Tibial nerve (tissue), 4 donors: ENCODE measurements at regions not wholly inside any gene's neighbourhood (a gene's known extent, or its start where the extent isn't known, plus 50 kb on each side); places are given as distances from the start of the nearest gene placed in this dataset.

Experiments used
- DNase-seq, 2 donors: peaks; one replicate each; pipeline ENCODE4 v3.0.0-alpha.2; 2019; ENCODE audit warnings: low spot score in 2 of 2
- H3K27ac ChIP-seq, 4 donors: fragments of 200-600 bp; sonication (generic) in 3 of 4; one replicate each; pipeline ENCODE4 v1.5.1; 2017 to 2019; ENCODE audit warnings: mild to moderate bottlenecking in 1 of 4
- H3K27me3 ChIP-seq, 2 donors: fragments of 200-600 bp; sonication (generic) in 1 of 2; one replicate each; pipeline versions ENCODE4 v1.5.1 to v1.6.0; 2017 to 2019
- H3K36me3 ChIP-seq, 3 donors: fragments of 200-600 bp; sonication (generic); one replicate each; pipeline ENCODE4 v1.5.1; 2018 to 2019
- H3K4me1 ChIP-seq, 4 donors: fragments of 200-600 bp; sonication (generic) in 3 of 4; one replicate each; pipeline ENCODE4 v1.5.1; 2017 to 2019
- H3K4me3 ChIP-seq, 4 donors: fragments of 200-600 bp; sonication (generic) in 3 of 4; one replicate each; pipeline ENCODE4 v1.5.1; 2017 to 2019; ENCODE audit warnings: mild to moderate bottlenecking in 1 of 4, moderate library complexity in 1 of 4
- H3K9me3 ChIP-seq, 4 donors: fragments of 200-600 bp; sonication (generic) in 3 of 4; one replicate each; pipeline ENCODE4 v1.5.1; 2017 to 2019
- EP300 ChIP-seq, 2 donors: sonication (generic); formaldehyde crosslinking; IDR thresholded peaks; one replicate each; pipeline ENCODE4 v1.6.1; 2017; ENCODE audit warnings: antibody characterized with exemption in 2 of 2, mild to moderate bottlenecking in 1 of 2
- POLR2A ChIP-seq, 2 donors: fragments of 450-650 bp; IDR thresholded peaks; one replicate each; pipeline ENCODE4 v1.6.1; 2017; ENCODE audit warnings: antibody characterized with exemption in 2 of 2, mild to moderate bottlenecking in 2 of 2, moderate library complexity in 2 of 2
- WGBS, 2 donors: methylation state at CpG; one replicate each; pipeline ENCODE4 v1.1.5; 2018; 5-methylcytosine and 5-hydroxymethylcytosine counted together
- TF ChIP-seq, protein P1 (sequence below), 5 experiments: fragments of 200-600 bp in 3 of 5; fragments of 450-650 bp in 2 of 5; sonication (generic) in 3 of 5; IDR thresholded peaks; one replicate each; pipeline ENCODE4 v1.5.1; 2016 to 2019; ENCODE audit warnings: antibody characterized with exemption in 5 of 5, mild to moderate bottlenecking in 3 of 5, moderate library complexity in 2 of 5

DNA sequence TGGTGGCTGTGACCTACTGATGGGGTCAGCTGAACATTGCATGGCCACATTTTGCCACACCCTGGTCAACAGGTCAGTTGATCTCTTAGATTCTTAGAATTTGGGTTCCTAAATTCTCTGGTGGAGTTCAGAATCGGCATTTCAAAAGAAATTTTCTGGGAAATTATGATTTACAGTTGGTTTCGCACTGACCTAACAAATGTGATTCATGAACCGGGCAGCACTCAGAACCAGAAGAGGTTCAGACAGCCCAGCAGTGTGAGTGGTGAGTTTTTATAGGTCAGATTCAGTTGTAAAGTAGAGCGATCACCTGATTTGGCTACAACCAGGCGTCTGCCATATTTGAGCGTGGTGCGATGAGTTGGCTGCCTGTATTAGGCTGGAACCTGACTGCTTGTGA is 163.7 kb upstream of the GAS1 start:
- no peaks in the 10 kb centered on the region for H3K9me3 ChIP-seq
- H3K27ac ChIP-seq: no peak overlapping the region
- no peaks in the 10 kb centered on the region for H3K36me3 ChIP-seq
- H3K27me3 ChIP-seq: no peaks in the 10 kb centered on the region
- no peak for TF ChIP-seq POLR2A (IDR thresholded peaks at IDR 0.05)
- no peak for TF ChIP-seq EP300 (IDR thresholded peaks at IDR 0.05)
- TF ChIP-seq, protein P1, sequence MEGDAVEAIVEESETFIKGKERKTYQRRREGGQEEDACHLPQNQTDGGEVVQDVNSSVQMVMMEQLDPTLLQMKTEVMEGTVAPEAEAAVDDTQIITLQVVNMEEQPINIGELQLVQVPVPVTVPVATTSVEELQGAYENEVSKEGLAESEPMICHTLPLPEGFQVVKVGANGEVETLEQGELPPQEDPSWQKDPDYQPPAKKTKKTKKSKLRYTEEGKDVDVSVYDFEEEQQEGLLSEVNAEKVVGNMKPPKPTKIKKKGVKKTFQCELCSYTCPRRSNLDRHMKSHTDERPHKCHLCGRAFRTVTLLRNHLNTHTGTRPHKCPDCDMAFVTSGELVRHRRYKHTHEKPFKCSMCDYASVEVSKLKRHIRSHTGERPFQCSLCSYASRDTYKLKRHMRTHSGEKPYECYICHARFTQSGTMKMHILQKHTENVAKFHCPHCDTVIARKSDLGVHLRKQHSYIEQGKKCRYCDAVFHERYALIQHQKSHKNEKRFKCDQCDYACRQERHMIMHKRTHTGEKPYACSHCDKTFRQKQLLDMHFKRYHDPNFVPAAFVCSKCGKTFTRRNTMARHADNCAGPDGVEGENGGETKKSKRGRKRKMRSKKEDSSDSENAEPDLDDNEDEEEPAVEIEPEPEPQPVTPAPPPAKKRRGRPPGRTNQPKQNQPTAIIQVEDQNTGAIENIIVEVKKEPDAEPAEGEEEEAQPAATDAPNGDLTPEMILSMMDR (IDR thresholded peaks at IDR 0.05): no peak
- H3K4me3 ChIP-seq: no peak overlapping the region
- H3K4me1 ChIP-seq: peaks cover 0 to 14% (median 0%) of the 10 kb centered on the region in 4 donors
- DNase-seq: no peak
- 96 to 97% methylated on average over 7 of the region's 7 CpGs for WGBS, 2 donors

DNA sequence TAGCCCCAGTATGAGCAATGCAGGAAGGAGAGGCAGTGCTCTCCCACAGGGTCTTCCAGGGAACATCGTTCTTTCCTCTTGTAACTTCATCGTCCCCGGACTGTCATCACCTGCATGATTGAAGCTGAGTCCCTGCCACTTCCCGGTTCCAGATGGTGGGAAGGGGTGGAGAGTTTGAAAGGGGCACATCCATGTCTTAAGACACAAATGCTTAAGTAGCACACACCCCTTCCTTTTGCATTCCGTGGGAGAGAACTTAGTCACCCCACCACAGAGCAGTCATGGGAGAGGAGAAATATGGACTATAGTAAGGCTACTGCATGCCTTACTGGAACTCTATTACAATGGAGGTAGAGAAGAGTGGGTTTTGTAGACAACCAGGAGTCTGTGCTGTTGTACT is 165.3 kb upstream of the GAS1 start:
- Histone ChIP-seq H3K27me3 (no peaks in the 10 kb centered on the region), H3K9me3 (no peaks in the 10 kb centered on the region), H3K4me3 (no peak overlapping the region), H3K27ac (no peak overlapping the region), H3K36me3 (no peaks in the 10 kb centered on the region), H3K4me1 (peaks cover 0 to 14% (median 0%) of the 10 kb centered on the region in 4 donors)
- TF ChIP-seq POLR2A (IDR thresholded peaks at IDR 0.05) (no peak), EP300 (IDR thresholded peaks at IDR 0.05) (no peak)
- TF ChIP-seq, protein P1 (IDR thresholded peaks at IDR 0.05): no peak
- DNase-seq: no peak
- 74 to 81% methylated on average over 5 of the region's 5 CpGs for WGBS, 2 donors

DNA sequence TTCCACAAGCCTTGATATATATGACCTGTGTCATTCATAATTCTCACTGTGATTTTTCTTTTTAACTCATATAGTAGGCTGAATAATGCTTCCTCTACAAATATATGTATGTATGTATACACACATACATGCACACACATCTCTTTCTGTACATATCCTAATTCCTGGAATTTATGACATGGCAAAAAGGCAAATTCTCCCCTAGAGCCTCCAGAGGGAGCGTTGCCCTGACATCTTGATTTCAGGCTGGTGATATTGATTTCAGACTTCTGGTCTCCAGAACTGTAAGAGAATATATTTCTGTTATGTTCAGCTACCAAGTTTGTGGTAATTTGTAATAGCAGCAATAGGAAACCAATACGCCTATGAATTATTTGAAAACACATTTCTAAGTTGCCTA is 166.6 kb upstream of the GAS1 start:
- Histone ChIP-seq H3K9me3 (no peaks in the 10 kb centered on the region), H3K27ac (no peak overlapping the region), H3K36me3 (no peaks in the 10 kb centered on the region), H3K27me3 (no peaks in the 10 kb centered on the region), H3K4me3 (no peak overlapping the region), H3K4me1 (peaks cover 0 to 10% (median under 1%) of the 10 kb centered on the region in 4 donors)
- 81% methylated on average over 2 of the region's 2 CpGs for WGBS, 2 donors
- no peak for DNase-seq
- TF ChIP-seq EP300 (IDR thresholded peaks at IDR 0.05) (no peak), POLR2A (IDR thresholded peaks at IDR 0.05) (no peak)
- TF ChIP-seq, protein P1 (IDR thresholded peaks at IDR 0.05): no peak

DNA sequence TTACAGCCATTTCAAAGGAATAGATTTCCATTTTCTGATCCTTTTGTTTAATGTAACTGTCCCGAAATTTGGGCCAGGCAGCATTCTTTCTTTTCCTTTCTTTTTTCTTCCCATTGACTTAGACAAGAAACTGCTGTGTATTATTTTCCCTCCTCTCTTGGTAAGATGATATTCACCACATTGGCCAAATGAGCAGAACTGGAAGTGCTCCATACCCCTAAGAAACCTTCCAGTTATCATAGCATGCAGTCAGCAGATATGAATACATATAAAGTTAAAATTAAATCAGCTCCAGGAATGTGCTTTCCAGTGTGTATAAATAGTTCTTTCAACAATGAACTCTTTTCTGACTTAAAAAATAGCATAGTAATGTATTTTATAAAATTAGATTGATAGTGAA is 168.5 kb upstream of the GAS1 start:
- Histone ChIP-seq H3K4me3 (no peak overlapping the region), H3K9me3 (no peaks in the 10 kb centered on the region), H3K4me1 (peaks cover 0 to 9% (median 4%) of the 10 kb centered on the region in 4 donors), H3K36me3 (no peaks in the 10 kb centered on the region), H3K27ac (no peak overlapping the region), H3K27me3 (no peaks in the 10 kb centered on the region)
- TF ChIP-seq, protein P1 (IDR thresholded peaks at IDR 0.05): no peak
- TF ChIP-seq EP300 (IDR thresholded peaks at IDR 0.05) (no peak), POLR2A (IDR thresholded peaks at IDR 0.05) (no peak)
- WGBS, 2 donors: 54 to 66% methylated on average over 1 of the region's 1 CpG
- DNase-seq: no peak

DNA sequence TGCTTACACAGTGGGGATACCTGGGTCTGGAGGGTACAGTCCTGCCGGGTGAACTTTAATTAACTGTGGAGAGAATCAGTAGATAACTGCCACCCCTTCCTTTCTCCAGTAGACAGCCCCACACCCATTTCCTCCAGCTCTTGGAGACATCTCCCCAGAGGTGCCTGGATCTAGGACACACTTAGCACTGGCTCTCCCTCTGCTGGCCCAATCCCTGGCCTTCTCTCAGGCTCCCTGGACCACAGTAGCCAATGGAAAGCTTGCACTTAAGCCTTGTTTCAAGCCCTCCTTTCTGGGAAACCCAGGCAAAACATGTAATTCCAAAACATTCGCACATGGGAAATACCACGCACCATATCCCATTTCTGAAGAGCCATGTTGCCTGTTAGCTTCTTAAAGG is 169.2 kb upstream of the GAS1 start:
- 76 to 82% methylated on average over 3 of the region's 3 CpGs for WGBS, 2 donors
- Histone ChIP-seq H3K27me3 (no peaks in the 10 kb centered on the region), H3K4me1 (peaks cover 0 to 9% (median 4%) of the 10 kb centered on the region in 4 donors), H3K27ac (no peak overlapping the region), H3K9me3 (no peaks in the 10 kb centered on the region), H3K36me3 (no peaks in the 10 kb centered on the region), H3K4me3 (no peak overlapping the region)
- no peak for DNase-seq
- TF ChIP-seq EP300 (IDR thresholded peaks at IDR 0.05) (no peak), POLR2A (IDR thresholded peaks at IDR 0.05) (no peak)
- TF ChIP-seq, protein P1 (IDR thresholded peaks at IDR 0.05): no peak
